GM12878 (cell line): ENCODE measurements at regions not wholly inside any gene's neighbourhood (a gene's known extent, or its start where the extent isn't known, plus 50 kb on each side); places are given as distances from the start of the nearest gene placed in this dataset.

Source experiments
- ATAC-seq: fragments of 200-7000 bp; cut with Tn5 transposase; 3 replicates; pipeline ENCODE4 v1.9.1; 2020; ENCODE audit warnings: mild to moderate bottlenecking, moderate library complexity
- BruUV-seq: library from RNA; stranded (reverse); fragments of 400-500 nt; replicated peaks from 2 replicates; lab custom pipeline; 2021; lab: Mats Ljungman, UMichigan
- CTCF ChIA-PET: fragments of 300-600 bp; sonication (Branson Sonifier 250); formaldehyde crosslinking; extraction: SDS; loops from one replicate; lab custom pipeline; 2021; ENCODE audit warnings: inconsistent platforms; lab: Yijun Ruan, JAX
- POLR2A ChIA-PET: fragments of 350-600 bp; formaldehyde crosslinking; extraction: SDS; loops from one replicate; lab custom pipeline; 2021; ENCODE audit warnings: inconsistent platforms; lab: Charles Lee
- RAD21 ChIA-PET: fragments of 300-600 bp; sonication (Branson Sonifier 250); formaldehyde crosslinking; loops from one replicate; lab custom pipeline; 2023; ENCODE audit warnings: antibody characterized with exemption; ENCODE audit not compliant: unreplicated experiment; lab: Charles Lee
- SMC1A ChIA-PET: fragments of 300-600 bp; sonication (Branson Sonifier 250); formaldehyde crosslinking; loops from one replicate; lab custom pipeline; 2023; ENCODE audit not compliant: unreplicated experiment, uncharacterized antibody; lab: Charles Lee
- DNase-seq: peaks from one replicate; pipeline ENCODE4 v3.0.0-alpha.2; 2011; ENCODE audit warnings: low read depth, low spot score
- FAIRE-seq: peaks from 3 replicates; lab custom pipeline; 2011; peaks lifted over from hg19 to GRCh38; lab: Jason Lieb, UNC
- H2AFZ ChIP-seq: 2 replicates; pipeline ENCODE4 v1.6.0; 2011; ENCODE audit warnings: low read depth, low read length, control low read depth; ENCODE audit not compliant: control insufficient read depth
- H3K27ac ChIP-seq: 2 replicates; pipeline ENCODE4 v1.5.1; 2011; ENCODE audit warnings: control low read depth; ENCODE audit not compliant: control insufficient read depth, insufficient read depth
- H3K27me3 ChIP-seq, 2 experiments: replicated peaks in 1 of 2; 2 replicates each; pipeline versions ENCODE4 v1.6.0 to v1.6.1; 2011; ENCODE audit warnings: low read length in 1 of 2; ENCODE audit not compliant: control insufficient read depth in 2 of 2, insufficient read depth in 2 of 2
- H3K36me3 ChIP-seq, 2 experiments: 2 replicates each; pipeline ENCODE4 v1.5.1; 2011; ENCODE audit warnings: low read length in 1 of 2; ENCODE audit not compliant: control insufficient read depth in 2 of 2, insufficient read depth in 2 of 2
- H3K4me1 ChIP-seq: 2 replicates; pipeline ENCODE4 v1.6.1; 2011; ENCODE audit warnings: mild to moderate bottlenecking, low read length, moderate library complexity, mixed read lengths; ENCODE audit not compliant: control insufficient read depth, insufficient read depth
- H3K4me2 ChIP-seq: 2 replicates; pipeline ENCODE4 v1.6.0; 2011; ENCODE audit warnings: control low read depth; ENCODE audit not compliant: control insufficient read depth, insufficient read depth
- H3K4me3 ChIP-seq: fragments of 200-600 bp; sonication (generic); 2 replicates; pipeline ENCODE4 v1.5.1; 2016
- H3K79me2 ChIP-seq: 2 replicates; pipeline ENCODE4 v1.6.0; 2011; ENCODE audit warnings: low read length; ENCODE audit not compliant: control insufficient read depth, insufficient read depth
- H3K9ac ChIP-seq: 2 replicates; pipeline ENCODE4 v1.8.0; 2011; ENCODE audit warnings: low read length, control low read depth, mixed read lengths; ENCODE audit not compliant: control insufficient read depth, insufficient read depth
- H3K9me3 ChIP-seq: replicated peaks from 3 replicates; pipeline ENCODE4 v1.5.1; 2011; ENCODE audit warnings: mild to moderate bottlenecking, low read length; ENCODE audit not compliant: control insufficient read depth, insufficient read depth
- H4K20me1 ChIP-seq: 2 replicates; pipeline ENCODE4 v1.6.0; 2011; ENCODE audit not compliant: control insufficient read depth, insufficient read depth
- GABPA ChIP-seq: IDR thresholded peaks from 2 replicates; pipeline ENCODE4 v1.6.1; 2014; ENCODE audit warnings: antibody characterized with exemption, low read depth, mild to moderate bottlenecking, inconsistent platforms
- KDM1A ChIP-seq: fragments of 200-600 bp; sonication (generic); IDR thresholded peaks from 2 replicates; pipeline ENCODE4 v1.6.1; 2016; ENCODE audit warnings: borderline replicate concordance
- WRNIP1 ChIP-seq: IDR thresholded peaks from 2 replicates; pipeline ENCODE4 v1.6.1; 2011; ENCODE audit warnings: low read depth, low read length, improper control_type of control experiment, borderline replicate concordance
- YY1 ChIP-seq: IDR thresholded peaks from 2 replicates; pipeline ENCODE4 v1.6.1; 2011; ENCODE audit warnings: low read depth, mild to moderate bottlenecking, low read length
- WGBS: methylation state at CpG from one replicate; pipeline ENCODE4 v1.1.6; 2016; ENCODE audit warnings: low lambda C conversion rate; ENCODE audit not compliant: insufficient replicate concordance, insufficient coverage; ENCODE audit errors: missing lambda C conversion rate; 5-methylcytosine and 5-hydroxymethylcytosine counted together
- in situ Hi-C: fragments of 300-500 bp; cut with MboI; formaldehyde crosslinking; loops from 9 replicates; pipeline ENCODE4 v1.14.3; 2018; ENCODE audit warnings: mixed read lengths
- intact Hi-C: fragments of 100-400 bp; cut with micrococcal nuclease; formaldehyde crosslinking; loops from one replicate; pipeline ENCODE4 v1.14.2; 2022; ENCODE audit not compliant: unreplicated experiment
- TF ChIP-seq, protein P1 (sequence below): IDR thresholded peaks from 2 replicates; pipeline ENCODE4 v1.6.1; 2012; ENCODE audit warnings: improper control_type of control experiment, low read depth, low read length; ENCODE audit not compliant: insufficient replicate concordance
- TF ChIP-seq, protein P2 (sequence below): IDR thresholded peaks from 2 replicates; pipeline ENCODE4 v1.6.1; 2011; ENCODE audit warnings: borderline replicate concordance, low read depth, mild to moderate bottlenecking, moderate library complexity, mixed read lengths, low read length; ENCODE audit not compliant: insufficient read depth; ENCODE audit errors: extremely low read length
- TF ChIP-seq, protein P3 (sequence below): fragments of 450-650 bp; IDR thresholded peaks from 2 replicates; pipeline ENCODE4 v1.6.1; 2018; ENCODE audit warnings: borderline replicate concordance, mild to moderate bottlenecking; ENCODE audit not compliant: partially characterized antibody
- TF ChIP-seq, protein P4 (sequence below), 3 experiments: IDR thresholded peaks in 2 of 3; conservative IDR thresholded peaks in 1 of 3; 2 replicates each; pipeline ENCODE4 v1.5.1; 2011; ENCODE audit warnings: low read depth in 3 of 3, low read length in 3 of 3, mild to moderate bottlenecking in 3 of 3, control low read depth in 2 of 3, moderate library complexity in 2 of 3, inconsistent platforms in 1 of 3, mixed read lengths in 1 of 3; ENCODE audit not compliant: control insufficient read depth in 2 of 3, insufficient read depth in 1 of 3; ENCODE audit errors: extremely low read depth in 1 of 3
- TF ChIP-seq, protein P5 (sequence below): IDR thresholded peaks from 2 replicates; pipeline ENCODE4 v1.6.1; 2012; ENCODE audit warnings: low read depth, low read length, improper control_type of control experiment

- TF ChIP-seq, protein P1, sequence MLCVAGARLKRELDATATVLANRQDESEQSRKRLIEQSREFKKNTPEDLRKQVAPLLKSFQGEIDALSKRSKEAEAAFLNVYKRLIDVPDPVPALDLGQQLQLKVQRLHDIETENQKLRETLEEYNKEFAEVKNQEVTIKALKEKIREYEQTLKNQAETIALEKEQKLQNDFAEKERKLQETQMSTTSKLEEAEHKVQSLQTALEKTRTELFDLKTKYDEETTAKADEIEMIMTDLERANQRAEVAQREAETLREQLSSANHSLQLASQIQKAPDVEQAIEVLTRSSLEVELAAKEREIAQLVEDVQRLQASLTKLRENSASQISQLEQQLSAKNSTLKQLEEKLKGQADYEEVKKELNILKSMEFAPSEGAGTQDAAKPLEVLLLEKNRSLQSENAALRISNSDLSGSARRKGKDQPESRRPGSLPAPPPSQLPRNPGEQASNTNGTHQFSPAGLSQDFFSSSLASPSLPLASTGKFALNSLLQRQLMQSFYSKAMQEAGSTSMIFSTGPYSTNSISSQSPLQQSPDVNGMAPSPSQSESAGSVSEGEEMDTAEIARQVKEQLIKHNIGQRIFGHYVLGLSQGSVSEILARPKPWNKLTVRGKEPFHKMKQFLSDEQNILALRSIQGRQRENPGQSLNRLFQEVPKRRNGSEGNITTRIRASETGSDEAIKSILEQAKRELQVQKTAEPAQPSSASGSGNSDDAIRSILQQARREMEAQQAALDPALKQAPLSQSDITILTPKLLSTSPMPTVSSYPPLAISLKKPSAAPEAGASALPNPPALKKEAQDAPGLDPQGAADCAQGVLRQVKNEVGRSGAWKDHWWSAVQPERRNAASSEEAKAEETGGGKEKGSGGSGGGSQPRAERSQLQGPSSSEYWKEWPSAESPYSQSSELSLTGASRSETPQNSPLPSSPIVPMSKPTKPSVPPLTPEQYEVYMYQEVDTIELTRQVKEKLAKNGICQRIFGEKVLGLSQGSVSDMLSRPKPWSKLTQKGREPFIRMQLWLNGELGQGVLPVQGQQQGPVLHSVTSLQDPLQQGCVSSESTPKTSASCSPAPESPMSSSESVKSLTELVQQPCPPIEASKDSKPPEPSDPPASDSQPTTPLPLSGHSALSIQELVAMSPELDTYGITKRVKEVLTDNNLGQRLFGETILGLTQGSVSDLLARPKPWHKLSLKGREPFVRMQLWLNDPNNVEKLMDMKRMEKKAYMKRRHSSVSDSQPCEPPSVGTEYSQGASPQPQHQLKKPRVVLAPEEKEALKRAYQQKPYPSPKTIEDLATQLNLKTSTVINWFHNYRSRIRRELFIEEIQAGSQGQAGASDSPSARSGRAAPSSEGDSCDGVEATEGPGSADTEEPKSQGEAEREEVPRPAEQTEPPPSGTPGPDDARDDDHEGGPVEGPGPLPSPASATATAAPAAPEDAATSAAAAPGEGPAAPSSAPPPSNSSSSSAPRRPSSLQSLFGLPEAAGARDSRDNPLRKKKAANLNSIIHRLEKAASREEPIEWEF = no peak
Observed at GRCh38 chr11:92869716-92870115, 99.7 kb upstream of the MTNR1B start (continued).

- H2AFZ ChIP-seq = no peak overlapping the region
- in situ Hi-C loops (no loop called here), intact Hi-C loops (no loop called here)
- BruUV-seq = no TSS peak
- H3K9me3 ChIP-seq = no peaks in the 10 kb centered on the region
- no peak overlapping the region for H3K4me2 ChIP-seq
- H3K79me2 ChIP-seq = no peaks in the 10 kb centered on the region
- FAIRE-seq (no peak), DNase-seq (no peak), ATAC-seq (no peak)
- CTCF ChIA-PET = interaction anchor here (1.6 kb wide), 1 partner anchor 12 kb away, joined by 3 read pairs; no protein-coding TSS in a partner anchor
- H3K9ac ChIP-seq = no peak overlapping the region
- H3K36me3 ChIP-seq = no peaks in the 10 kb centered on the region
- 2% methylated on average over 4 of the region's 4 CpGs for WGBS
- H3K4me1 ChIP-seq = no peaks in the 10 kb centered on the region
- no peak overlapping the region for H3K4me3 ChIP-seq
- H3K27ac ChIP-seq = no peak overlapping the region
- SMC1A ChIA-PET = interaction anchor here (0.8 kb wide), 1 partner anchor 12 kb away, joined by 3 read pairs; no protein-coding TSS in a partner anchor
- H3K27me3 ChIP-seq = no peaks in the 10 kb centered on the region; a peak in 1 of 4 replicates
- POLR2A ChIA-PET = no interaction called here
- no peaks in the 10 kb centered on the region for H4K20me1 ChIP-seq
- RAD21 ChIA-PET = no interaction called here
- TF ChIP-seq, protein P2, sequence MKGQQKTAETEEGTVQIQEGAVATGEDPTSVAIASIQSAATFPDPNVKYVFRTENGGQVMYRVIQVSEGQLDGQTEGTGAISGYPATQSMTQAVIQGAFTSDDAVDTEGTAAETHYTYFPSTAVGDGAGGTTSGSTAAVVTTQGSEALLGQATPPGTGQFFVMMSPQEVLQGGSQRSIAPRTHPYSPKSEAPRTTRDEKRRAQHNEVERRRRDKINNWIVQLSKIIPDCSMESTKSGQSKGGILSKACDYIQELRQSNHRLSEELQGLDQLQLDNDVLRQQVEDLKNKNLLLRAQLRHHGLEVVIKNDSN = no peak
- TF ChIP-seq, protein P3, sequence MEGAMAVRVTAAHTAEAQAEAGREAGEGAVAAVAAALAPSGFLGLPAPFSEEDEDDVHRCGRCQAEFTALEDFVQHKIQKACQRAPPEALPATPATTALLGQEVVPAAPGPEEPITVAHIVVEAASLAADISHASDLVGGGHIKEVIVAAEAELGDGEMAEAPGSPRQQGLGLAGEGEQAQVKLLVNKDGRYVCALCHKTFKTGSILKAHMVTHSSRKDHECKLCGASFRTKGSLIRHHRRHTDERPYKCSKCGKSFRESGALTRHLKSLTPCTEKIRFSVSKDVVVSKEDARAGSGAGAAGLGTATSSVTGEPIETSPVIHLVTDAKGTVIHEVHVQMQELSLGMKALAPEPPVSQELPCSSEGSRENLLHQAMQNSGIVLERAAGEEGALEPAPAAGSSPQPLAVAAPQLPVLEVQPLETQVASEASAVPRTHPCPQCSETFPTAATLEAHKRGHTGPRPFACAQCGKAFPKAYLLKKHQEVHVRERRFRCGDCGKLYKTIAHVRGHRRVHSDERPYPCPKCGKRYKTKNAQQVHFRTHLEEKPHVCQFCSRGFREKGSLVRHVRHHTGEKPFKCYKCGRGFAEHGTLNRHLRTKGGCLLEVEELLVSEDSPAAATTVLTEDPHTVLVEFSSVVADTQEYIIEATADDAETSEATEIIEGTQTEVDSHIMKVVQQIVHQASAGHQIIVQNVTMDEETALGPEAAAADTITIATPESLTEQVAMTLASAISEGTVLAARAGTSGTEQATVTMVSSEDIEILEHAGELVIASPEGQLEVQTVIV = no peak
- TF ChIP-seq WRNIP1 = no peak
- TF ChIP-seq, protein P4, sequence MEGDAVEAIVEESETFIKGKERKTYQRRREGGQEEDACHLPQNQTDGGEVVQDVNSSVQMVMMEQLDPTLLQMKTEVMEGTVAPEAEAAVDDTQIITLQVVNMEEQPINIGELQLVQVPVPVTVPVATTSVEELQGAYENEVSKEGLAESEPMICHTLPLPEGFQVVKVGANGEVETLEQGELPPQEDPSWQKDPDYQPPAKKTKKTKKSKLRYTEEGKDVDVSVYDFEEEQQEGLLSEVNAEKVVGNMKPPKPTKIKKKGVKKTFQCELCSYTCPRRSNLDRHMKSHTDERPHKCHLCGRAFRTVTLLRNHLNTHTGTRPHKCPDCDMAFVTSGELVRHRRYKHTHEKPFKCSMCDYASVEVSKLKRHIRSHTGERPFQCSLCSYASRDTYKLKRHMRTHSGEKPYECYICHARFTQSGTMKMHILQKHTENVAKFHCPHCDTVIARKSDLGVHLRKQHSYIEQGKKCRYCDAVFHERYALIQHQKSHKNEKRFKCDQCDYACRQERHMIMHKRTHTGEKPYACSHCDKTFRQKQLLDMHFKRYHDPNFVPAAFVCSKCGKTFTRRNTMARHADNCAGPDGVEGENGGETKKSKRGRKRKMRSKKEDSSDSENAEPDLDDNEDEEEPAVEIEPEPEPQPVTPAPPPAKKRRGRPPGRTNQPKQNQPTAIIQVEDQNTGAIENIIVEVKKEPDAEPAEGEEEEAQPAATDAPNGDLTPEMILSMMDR (IDR thresholded peaks at IDR 0.05 in 2 of 3, conservative IDR thresholded peaks at IDR 0.05 in 1 of 3; ENCODE audit: control insufficient read depth in 2 of 3, extremely low read depth in 1 of 3, insufficient read depth in 1 of 3, low read depth in 3 of 3, low read length in 3 of 3) = no peak
- TF ChIP-seq, protein P5, sequence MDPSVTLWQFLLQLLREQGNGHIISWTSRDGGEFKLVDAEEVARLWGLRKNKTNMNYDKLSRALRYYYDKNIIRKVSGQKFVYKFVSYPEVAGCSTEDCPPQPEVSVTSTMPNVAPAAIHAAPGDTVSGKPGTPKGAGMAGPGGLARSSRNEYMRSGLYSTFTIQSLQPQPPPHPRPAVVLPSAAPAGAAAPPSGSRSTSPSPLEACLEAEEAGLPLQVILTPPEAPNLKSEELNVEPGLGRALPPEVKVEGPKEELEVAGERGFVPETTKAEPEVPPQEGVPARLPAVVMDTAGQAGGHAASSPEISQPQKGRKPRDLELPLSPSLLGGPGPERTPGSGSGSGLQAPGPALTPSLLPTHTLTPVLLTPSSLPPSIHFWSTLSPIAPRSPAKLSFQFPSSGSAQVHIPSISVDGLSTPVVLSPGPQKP = no peak
- TF ChIP-seq GABPA = no peak
- TF ChIP-seq YY1 = no peak
- TF ChIP-seq KDM1A = no peak
Observed at GRCh38 chr11:92870196-92870832, 99.1 kb upstream of the MTNR1B start.
